Chondrocyte (in vitro differentiated cells): ENCODE measurements at regions not wholly inside any gene's neighbourhood (a gene's known extent, or its start where the extent isn't known, plus 50 kb on each side); places are given as distances from the start of the nearest gene placed in this dataset.
A peak's percentile ranks its signal among the peaks of the same experiment; 100 is the strongest.

ENCODE experiments used
- DNase-seq: peaks from one replicate; pipeline ENCODE4 v3.0.0; 2021; ENCODE audit warnings: mixed read lengths, low spot score
- H3K27ac Mint-ChIP-seq: one replicate; pipeline ENCODE4 v1.8.0; 2021; ENCODE audit warnings: mild to moderate bottlenecking, moderate library complexity, mixed read lengths; ENCODE audit not compliant: unreplicated experiment
- H3K27me3 Mint-ChIP-seq: 2 replicates; pipeline ENCODE4 v1.8.0; 2021; ENCODE audit warnings: low read depth, mixed read lengths
- H3K36me3 Mint-ChIP-seq: 2 replicates; pipeline ENCODE4 v1.8.0; 2021; ENCODE audit warnings: low read depth, mixed read lengths
- H3K4me1 Mint-ChIP-seq: 2 replicates; pipeline ENCODE4 v1.8.0; 2021; ENCODE audit warnings: low read depth, mild to moderate bottlenecking, mixed read lengths
- H3K4me3 Mint-ChIP-seq: one replicate; pipeline ENCODE4 v1.8.0; 2021; ENCODE audit warnings: mild to moderate bottlenecking, moderate library complexity, mixed read lengths; ENCODE audit not compliant: unreplicated experiment
- H3K9me3 Mint-ChIP-seq: 2 replicates; pipeline ENCODE4 v1.8.0; 2021; ENCODE audit warnings: low read depth, mixed read lengths
- CTCF ChIP-seq: fragments of 200-600 bp; sonication (generic); IDR thresholded peaks from 2 replicates; pipeline ENCODE4 v1.5.0; 2021; ENCODE audit warnings: antibody characterized with exemption, mild to moderate bottlenecking, moderate library complexity

GRCh38 chr1:98575955-98576354 is 85.6 kb upstream of the SNX7 start:
- no peak for TF ChIP-seq CTCF
- H3K27me3 Mint-ChIP-seq = peaks cover 4% of the 10 kb centered on the region
- H3K4me3 Mint-ChIP-seq = no peak overlapping the region
- DNase-seq = no peak
- no peaks in the 10 kb centered on the region for H3K36me3 Mint-ChIP-seq
- H3K4me1 Mint-ChIP-seq = no peaks in the 10 kb centered on the region
- H3K27ac Mint-ChIP-seq = no peak overlapping the region
- H3K9me3 Mint-ChIP-seq = no peaks in the 10 kb centered on the region

- H3K36me3 Mint-ChIP-seq = no peaks in the 10 kb centered on the region
- DNase-seq = no peak
- H3K9me3 Mint-ChIP-seq = peaks cover 16% of the 10 kb centered on the region
- TF ChIP-seq CTCF = no peak
- H3K27ac Mint-ChIP-seq = no peak overlapping the region
- H3K27me3 Mint-ChIP-seq = peaks cover 23% of the 10 kb centered on the region
- no peaks in the 10 kb centered on the region for H3K4me1 Mint-ChIP-seq
- no peak overlapping the region for H3K4me3 Mint-ChIP-seq
Observed at GRCh38 chr1:98565951-98566350, 95.6 kb upstream of the SNX7 start.

- Mint-ChIP-seq H3K4me3 (no peak overlapping the region), H3K27me3 (peaks cover 30% of the 10 kb centered on the region)
- no peak for DNase-seq
Observed at GRCh38 chr1:98559291-98559690, 102.2 kb upstream of the SNX7 start.

GRCh38 chr1:98557895-98558294 is 103.6 kb upstream of the SNX7 start:
- Mint-ChIP-seq H3K4me1 (no peaks in the 10 kb centered on the region), H3K27ac (no peak overlapping the region), H3K4me3 (no peak overlapping the region), H3K27me3 (peaks cover 30% of the 10 kb centered on the region), H3K36me3 (no peaks in the 10 kb centered on the region), H3K9me3 (peaks cover 9% of the 10 kb centered on the region)
- TF ChIP-seq CTCF = no peak
- no peak for DNase-seq

More at GRCh38 chr1:98559291-98559690, 102.2 kb upstream of the SNX7 start:
- H3K9me3 Mint-ChIP-seq = peaks cover 14% of the 10 kb centered on the region
- H3K27ac Mint-ChIP-seq = no peak overlapping the region
- no peaks in the 10 kb centered on the region for H3K4me1 Mint-ChIP-seq
- no peaks in the 10 kb centered on the region for H3K36me3 Mint-ChIP-seq
- TF ChIP-seq CTCF = no peak

GRCh38 chr1:98556521-98557158 is 104.9 kb upstream of the SNX7 start:
- no peaks in the 10 kb centered on the region for H3K36me3 Mint-ChIP-seq
- H3K4me3 Mint-ChIP-seq = no peak overlapping the region
- peak; percentile 72 for TF ChIP-seq CTCF
- no peaks in the 10 kb centered on the region for H3K9me3 Mint-ChIP-seq
- DNase-seq = no peak
- no peak overlapping the region for H3K27ac Mint-ChIP-seq
- no peaks in the 10 kb centered on the region for H3K4me1 Mint-ChIP-seq
- peaks cover 25% of the 10 kb centered on the region for H3K27me3 Mint-ChIP-seq
